Endothelial cell (in vitro differentiated cells): ENCODE measurements at regions not wholly inside any gene's neighbourhood (a gene's known extent, or its start where the extent isn't known, plus 50 kb on each side); places are given as distances from the start of the nearest gene placed in this dataset.

Source experiments
- DNase-seq: peaks from one replicate; pipeline ENCODE4 v3.0.0; 2021; ENCODE audit warnings: low spot score
- H3K27ac Mint-ChIP-seq: one replicate; pipeline ENCODE4 v1.8.0; 2021; ENCODE audit warnings: mixed read lengths, inconsistent platforms; ENCODE audit not compliant: unreplicated experiment
- H3K27me3 Mint-ChIP-seq: one replicate; pipeline ENCODE4 v1.8.0; 2021; ENCODE audit warnings: mild to moderate bottlenecking, moderate library complexity, mixed read lengths, inconsistent platforms; ENCODE audit not compliant: unreplicated experiment
- H3K36me3 Mint-ChIP-seq: one replicate; pipeline ENCODE4 v1.8.0; 2021; ENCODE audit warnings: mild to moderate bottlenecking, low read depth, mixed read lengths, inconsistent platforms; ENCODE audit not compliant: unreplicated experiment
- H3K4me1 Mint-ChIP-seq: one replicate; pipeline ENCODE4 v1.8.0; 2021; ENCODE audit warnings: mild to moderate bottlenecking, mixed read lengths, inconsistent platforms; ENCODE audit not compliant: unreplicated experiment
- H3K4me3 Mint-ChIP-seq: one replicate; pipeline ENCODE4 v1.8.0; 2021; ENCODE audit warnings: mild to moderate bottlenecking, mixed read lengths, inconsistent platforms; ENCODE audit not compliant: unreplicated experiment
- H3K9me3 Mint-ChIP-seq: one replicate; pipeline ENCODE4 v1.8.0; 2021; ENCODE audit warnings: mixed read lengths, inconsistent platforms; ENCODE audit not compliant: unreplicated experiment
- CTCF ChIP-seq: fragments of 200-600 bp; sonication (generic); IDR thresholded peaks from one replicate; pipeline ENCODE4 v1.5.0; 2021; ENCODE audit warnings: antibody characterized with exemption; ENCODE audit not compliant: unreplicated experiment

GRCh38 chr1:80447526-80447925 lies 1353.2 kb upstream of the ADGRL2 start:
- Mint-ChIP-seq H3K9me3 (no peaks in the 10 kb centered on the region), H3K27ac (no peak overlapping the region), H3K36me3 (no peaks in the 10 kb centered on the region), H3K4me1 (no peaks in the 10 kb centered on the region), H3K4me3 (no peak overlapping the region), H3K27me3 (no peaks in the 10 kb centered on the region)
- no peak for DNase-seq
- TF ChIP-seq CTCF, result no peak

GRCh38 chr1:80445033-80445432 lies 1355.7 kb upstream of the ADGRL2 start:
- no peak for DNase-seq

GRCh38 chr1:80444171-80444570 lies 1356.6 kb upstream of the ADGRL2 start:
- TF ChIP-seq CTCF, result no peak
- no peak overlapping the region for H3K4me3 Mint-ChIP-seq
- no peaks in the 10 kb centered on the region for H3K27me3 Mint-ChIP-seq
- no peaks in the 10 kb centered on the region for H3K9me3 Mint-ChIP-seq
- H3K27ac Mint-ChIP-seq, result no peak overlapping the region
- peaks cover 20% of the 10 kb centered on the region for H3K4me1 Mint-ChIP-seq
- no peak for DNase-seq
- no peaks in the 10 kb centered on the region for H3K36me3 Mint-ChIP-seq

More at GRCh38 chr1:80445033-80445432, 1355.7 kb upstream of the ADGRL2 start:
- no peaks in the 10 kb centered on the region for H3K36me3 Mint-ChIP-seq
- TF ChIP-seq CTCF, result no peak
- no peak overlapping the region for H3K27ac Mint-ChIP-seq
- peaks cover 14% of the 10 kb centered on the region for H3K4me1 Mint-ChIP-seq
- H3K27me3 Mint-ChIP-seq, result no peaks in the 10 kb centered on the region
- no peaks in the 10 kb centered on the region for H3K9me3 Mint-ChIP-seq
- no peak overlapping the region for H3K4me3 Mint-ChIP-seq

GRCh38 chr1:80441664-80442063 lies 1359.1 kb upstream of the ADGRL2 start:
- TF ChIP-seq CTCF, result no peak
- peak; percentile 7 for DNase-seq
- H3K27ac Mint-ChIP-seq, result no peak overlapping the region
- no peaks in the 10 kb centered on the region for H3K27me3 Mint-ChIP-seq
- no peak overlapping the region for H3K4me3 Mint-ChIP-seq
- no peaks in the 10 kb centered on the region for H3K9me3 Mint-ChIP-seq
- no peaks in the 10 kb centered on the region for H3K36me3 Mint-ChIP-seq
- peaks cover 20% of the 10 kb centered on the region for H3K4me1 Mint-ChIP-seq

GRCh38 chr1:80436851-80437250 lies 1363.9 kb upstream of the ADGRL2 start:
- no peak for TF ChIP-seq CTCF
- H3K4me3 Mint-ChIP-seq, result no peak overlapping the region
- H3K27me3 Mint-ChIP-seq, result no peaks in the 10 kb centered on the region
- H3K27ac Mint-ChIP-seq, result no peak overlapping the region
- H3K9me3 Mint-ChIP-seq, result no peaks in the 10 kb centered on the region
- peaks cover 19% of the 10 kb centered on the region for H3K4me1 Mint-ChIP-seq
- DNase-seq, result no peak
- no peaks in the 10 kb centered on the region for H3K36me3 Mint-ChIP-seq
